Uterus (tissue), 3 donors: ENCODE measurements at regions not wholly inside any gene's neighbourhood (a gene's known extent, or its start where the extent isn't known, plus 50 kb on each side); places are given as distances from the start of the nearest gene placed in this dataset.

Experiments
- DNase-seq, 2 donors: peaks; one replicate each; pipeline ENCODE4 v3.0.0-alpha.2; 2019 to 2020
- H3K27ac ChIP-seq, 2 donors: fragments of 200-600 bp; sonication (generic); 1 replicate in 1 of 2; 2 replicates in 1 of 2; pipeline ENCODE4 v1.5.1; 2016 to 2018
- H3K27me3 ChIP-seq, 2 donors: fragments of 200-600 bp; sonication (generic); one replicate each; pipeline ENCODE4 v1.5.1; 2018 to 2019; ENCODE audit warnings: control low read depth in 1 of 2
- H3K36me3 ChIP-seq, 2 donors: fragments of 200-600 bp; sonication (generic); one replicate each; pipeline ENCODE4 v1.5.1; 2019; ENCODE audit warnings: control low read depth in 1 of 2
- H3K4me1 ChIP-seq, 2 donors: fragments of 200-600 bp; sonication (generic); one replicate each; pipeline ENCODE4 v1.5.1; 2018 to 2019; ENCODE audit warnings: control low read depth in 1 of 2
- H3K4me3 ChIP-seq, 2 donors: fragments of 200-600 bp; sonication (generic); 1 replicate in 1 of 2; 2 replicates in 1 of 2; pipeline ENCODE4 v1.5.1; 2018 to 2019; ENCODE audit warnings: mild to moderate bottlenecking in 1 of 2
- H3K9me3 ChIP-seq, 2 donors: fragments of 200-600 bp; sonication (generic); one replicate each; pipeline ENCODE4 v1.5.1; 2019; ENCODE audit warnings: control low read depth in 1 of 2
- CTCF ChIP-seq, 4 experiments: fragments of 200-600 bp in 2 of 4; fragments of 450-650 bp in 2 of 4; sonication (generic) in 2 of 4; IDR thresholded peaks; one replicate each; pipeline ENCODE4 v1.5.1; 2016 to 2019; ENCODE audit warnings: antibody characterized with exemption in 4 of 4, mild to moderate bottlenecking in 2 of 4, moderate library complexity in 1 of 4
- POLR2A ChIP-seq, 2 donors: fragments of 450-650 bp; IDR thresholded peaks; one replicate each; pipeline ENCODE4 v1.6.1; 2016; ENCODE audit warnings: antibody characterized with exemption in 2 of 2, mild to moderate bottlenecking in 1 of 2, moderate library complexity in 1 of 2
- intact Hi-C: fragments of 100-400 bp; cut with DNase I; formaldehyde crosslinking; loops from one replicate; pipeline ENCODE4 v1.15.1; 2023; ENCODE audit warnings: low total_unique reads
- donor health status: DM: yes; HTN: yes; CAD: no.

- H3K9me3 ChIP-seq, result no peaks in the 10 kb centered on the region
- no peak overlapping the region for H3K27ac ChIP-seq
- DNase-seq, result no peak
- no peaks in the 10 kb centered on the region for H3K4me1 ChIP-seq
- no peak overlapping the region for H3K4me3 ChIP-seq
- TF ChIP-seq CTCF (IDR thresholded peaks at IDR 0.05) (no peak), POLR2A (IDR thresholded peaks at IDR 0.05) (no peak)
- H3K27me3 ChIP-seq, result no peaks in the 10 kb centered on the region
- no peaks in the 10 kb centered on the region for H3K36me3 ChIP-seq
- intact Hi-C loops, result no loop called here
Measured at GRCh38 chr5:153066281-153066680, 424.2 kb upstream of the GRIA1 start.

GRCh38 chr5:153067869-153068268 is 422.6 kb upstream of the GRIA1 start:
- no peak for TF ChIP-seq POLR2A (IDR thresholded peaks at IDR 0.05)
- no peaks in the 10 kb centered on the region for H3K4me1 ChIP-seq
- intact Hi-C loops, result no loop called here
- no peaks in the 10 kb centered on the region for H3K9me3 ChIP-seq
- H3K36me3 ChIP-seq, result no peaks in the 10 kb centered on the region
- H3K27me3 ChIP-seq, result no peaks in the 10 kb centered on the region
- no peak for DNase-seq
- H3K4me3 ChIP-seq, result no peak overlapping the region
- no peak overlapping the region for H3K27ac ChIP-seq

GRCh38 chr5:153079396-153079795 is 411.1 kb upstream of the GRIA1 start:
- intact Hi-C loops, result no loop called here
- Histone ChIP-seq H3K27ac (no peak overlapping the region), H3K4me1 (no peaks in the 10 kb centered on the region), H3K36me3 (no peaks in the 10 kb centered on the region), H3K9me3 (no peaks in the 10 kb centered on the region), H3K4me3 (no peak overlapping the region), H3K27me3 (no peaks in the 10 kb centered on the region)
- no peak for TF ChIP-seq POLR2A (IDR thresholded peaks at IDR 0.05)
- no peak for TF ChIP-seq CTCF (IDR thresholded peaks at IDR 0.05)
- no peak for DNase-seq

GRCh38 chr5:153080940-153081339 is 409.5 kb upstream of the GRIA1 start:
- no peak overlapping the region for H3K27ac ChIP-seq

GRCh38 chr5:153081385-153081784 is 409.1 kb upstream of the GRIA1 start:
- intact Hi-C loops, result no loop called here

More at GRCh38 chr5:153080940-153081339, 409.5 kb upstream of the GRIA1 start:
- DNase-seq, result no peak
- TF ChIP-seq CTCF (IDR thresholded peaks at IDR 0.05) (no peak), POLR2A (IDR thresholded peaks at IDR 0.05) (no peak)
- intact Hi-C loops, result no loop called here
- H3K4me3 ChIP-seq, result no peak overlapping the region
- H3K27me3 ChIP-seq, result no peaks in the 10 kb centered on the region
- no peaks in the 10 kb centered on the region for H3K36me3 ChIP-seq
- H3K4me1 ChIP-seq, result no peaks in the 10 kb centered on the region
- H3K9me3 ChIP-seq, result no peaks in the 10 kb centered on the region

More at GRCh38 chr5:153081385-153081784, 409.1 kb upstream of the GRIA1 start:
- H3K27ac ChIP-seq, result no peak overlapping the region
- no peaks in the 10 kb centered on the region for H3K9me3 ChIP-seq
- no peak for DNase-seq
- TF ChIP-seq POLR2A (IDR thresholded peaks at IDR 0.05) (no peak), CTCF (IDR thresholded peaks at IDR 0.05) (no peak)
- no peak overlapping the region for H3K4me3 ChIP-seq
- no peaks in the 10 kb centered on the region for H3K36me3 ChIP-seq
- no peaks in the 10 kb centered on the region for H3K4me1 ChIP-seq
- no peaks in the 10 kb centered on the region for H3K27me3 ChIP-seq
